ENCODE measurements at regions not wholly inside any gene's neighbourhood (a gene's known extent, or its start where the extent isn't known, plus 50 kb on each side); places are given as distances from the start of the nearest gene placed in this dataset.

- no peak for DNase-seq (ENCODE audit: extremely low spot score)
- TF ChIP-seq TARDBP (IDR thresholded peaks at IDR 0.05) (no peak), CTBP1 (IDR thresholded peaks at IDR 0.05; ENCODE audit: borderline replicate concordance) (no peak), FOXK2 (IDR thresholded peaks at IDR 0.05) (no peak), FOXA1 (IDR thresholded peaks at IDR 0.05) (no peak)
- ChIA-PET POLR2A (no interaction called here), CTCF (no interaction called here)
These were observed 52.1 kb upstream of the PKIB start for GRCh38 chr6:122558080-122558479.

Data from HEK293T (cell line).